22Rv1 (cell line): ENCODE measurements at regions not wholly inside any gene's neighbourhood (a gene's known extent, or its start where the extent isn't known, plus 50 kb on each side); places are given as distances from the start of the nearest gene placed in this dataset.

Source experiments
- CTCF ChIP-seq: fragments of 450-650 bp; IDR thresholded peaks from 2 replicates; pipeline ENCODE4 v1.5.1; 2017; ENCODE audit warnings: mild to moderate bottlenecking
- ZFX ChIP-seq: fragments of 450-650 bp; IDR thresholded peaks from 2 replicates; pipeline ENCODE4 v1.6.1; 2017; ENCODE audit warnings: antibody characterized with exemption, borderline replicate concordance

GRCh38 chr6:167722634-167723309, 103.9 kb upstream of the AFDN start:
- no peak for TF ChIP-seq CTCF
- TF ChIP-seq ZFX: no peak
